ENCODE measurements at regions not wholly inside any gene's neighbourhood (a gene's known extent, or its start where the extent isn't known, plus 50 kb on each side); places are given as distances from the start of the nearest gene placed in this dataset.
"Not testable (repeated sequence)": the region's sequence is repeated elsewhere in the genome, so short reads cannot be mapped to it uniquely, and the experiment has no call there.

DNA sequence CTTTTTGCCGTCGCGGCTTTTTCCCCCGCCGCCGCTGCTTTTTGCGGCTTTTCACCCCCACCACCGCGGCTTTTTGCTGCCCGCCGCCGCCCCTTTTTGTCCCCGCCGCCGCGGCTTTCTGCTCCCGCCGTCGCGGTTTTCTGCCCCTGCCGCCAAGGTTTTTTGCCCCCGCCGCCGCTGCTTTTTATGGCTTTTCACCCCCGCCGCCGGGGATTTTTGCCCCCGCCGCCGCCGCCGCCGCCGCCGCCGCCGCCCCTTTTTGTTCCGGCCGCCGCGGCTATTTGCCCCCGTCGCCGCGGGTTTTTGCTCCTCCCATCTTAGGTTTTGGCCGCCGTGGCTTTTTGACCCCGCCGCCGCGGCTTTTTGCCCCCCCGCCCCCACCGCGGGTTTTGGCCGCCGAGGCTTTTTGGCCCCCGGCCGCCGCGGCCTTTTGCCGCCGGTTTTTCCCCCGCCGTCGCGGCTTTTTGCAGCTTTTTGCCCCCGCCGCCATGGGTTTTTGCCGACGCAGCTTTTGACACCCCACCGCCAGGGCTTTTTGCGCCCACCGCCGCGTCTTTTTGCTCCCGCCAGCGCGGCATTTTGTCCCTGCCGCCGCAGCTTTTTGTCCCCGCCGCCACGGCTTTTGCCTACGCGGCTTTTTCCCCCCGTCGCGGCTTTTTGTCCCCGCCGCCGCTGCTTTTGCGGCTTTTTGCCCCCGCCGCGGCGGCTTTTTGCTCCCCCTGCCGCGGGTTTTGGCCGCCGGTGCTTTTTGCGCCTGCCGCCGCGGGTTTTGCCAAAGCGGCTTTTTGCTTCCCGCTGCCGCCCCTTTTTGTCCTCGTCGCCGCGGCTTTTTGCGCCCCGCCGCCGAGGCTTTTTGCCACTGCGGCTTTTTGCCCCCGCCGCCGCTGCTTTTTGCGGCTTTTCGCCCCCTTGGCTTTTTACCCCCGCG, 519.4 kb upstream of the WSB1 start:
- H3K36me3 ChIP-seq (ENCODE audit: control insufficient read depth, insufficient read depth, low read length) = no peaks in the 10 kb centered on the region
- H3K4me3 Mint-ChIP-seq = no peak overlapping the region
- 95 to 96% methylated on average over 45 to 123 of the region's 123 CpGs for WGBS, 2 experiments (ENCODE audit: insufficient coverage in 1 of 2, insufficient read length in 1 of 2)
- H3K27me3 ChIP-seq (ENCODE audit: control insufficient read depth, insufficient read depth, low read length, poor library complexity, severe bottlenecking) = no peaks in the 10 kb centered on the region
- H3K27me3 Mint-ChIP-seq (ENCODE audit: insufficient read depth) = no peaks in the 10 kb centered on the region
- peaks cover 55% of the 10 kb centered on the region for H3K9me3 Mint-ChIP-seq
- H3K4me1 Mint-ChIP-seq = no peaks in the 10 kb centered on the region
- H3K9ac ChIP-seq (ENCODE audit: extremely low read depth, low read length, poor library complexity, severe bottlenecking) = no peak overlapping the region
- DNase-seq = no peak
- no peak for TF ChIP-seq CTCF (conservative IDR thresholded peaks at IDR 0.05)
- no peak overlapping the region for H3K27ac ChIP-seq (ENCODE audit: low read depth, low read length)
- H3K4me3 ChIP-seq (ENCODE audit: low read length) = no peak overlapping the region
- no peak overlapping the region for H3K27ac Mint-ChIP-seq
- no peaks in the 10 kb centered on the region for H3K36me3 Mint-ChIP-seq (ENCODE audit: low read depth)
- H3K9me3 ChIP-seq (ENCODE audit: control insufficient read depth, low read length) = peaks cover 17% of the 10 kb centered on the region
- no peaks in the 10 kb centered on the region for H3K4me1 ChIP-seq (ENCODE audit: control insufficient read depth, insufficient read depth, low read length)

- H3K4me3 Mint-ChIP-seq = no peak overlapping the region
- H3K36me3 ChIP-seq (ENCODE audit: control insufficient read depth, insufficient read depth, low read length) = no peaks in the 10 kb centered on the region
- H3K27me3 ChIP-seq (ENCODE audit: control insufficient read depth, insufficient read depth, low read length, poor library complexity, severe bottlenecking) = no peaks in the 10 kb centered on the region
- no peak overlapping the region for H3K9ac ChIP-seq (ENCODE audit: extremely low read depth, low read length, poor library complexity, severe bottlenecking)
- no peak overlapping the region for H3K27ac Mint-ChIP-seq
- 91 to 92% methylated on average over 35 to 83 of the region's 83 CpGs for WGBS, 2 experiments (ENCODE audit: insufficient coverage in 1 of 2, insufficient read length in 1 of 2)
- peaks cover 20% of the 10 kb centered on the region for H3K9me3 ChIP-seq (ENCODE audit: control insufficient read depth, low read length)
- H3K4me3 ChIP-seq (ENCODE audit: low read length) = no peak overlapping the region
- no peaks in the 10 kb centered on the region for H3K4me1 ChIP-seq (ENCODE audit: control insufficient read depth, insufficient read depth, low read length)
- DNase-seq = no peak
- no peak for TF ChIP-seq CTCF (conservative IDR thresholded peaks at IDR 0.05)
- H3K4me1 Mint-ChIP-seq = no peaks in the 10 kb centered on the region
- no peak overlapping the region for H3K27ac ChIP-seq (ENCODE audit: low read depth, low read length)
- H3K9me3 Mint-ChIP-seq = peaks cover 48% of the 10 kb centered on the region
- H3K27me3 Mint-ChIP-seq (ENCODE audit: insufficient read depth) = no peaks in the 10 kb centered on the region
- no peaks in the 10 kb centered on the region for H3K36me3 Mint-ChIP-seq (ENCODE audit: low read depth)
These were observed 518.6 kb upstream of the WSB1 start for GRCh38 chr17:26775219-26775822.

- not testable (repeated sequence) for H3K27me3 ChIP-seq (ENCODE audit: control insufficient read depth, insufficient read depth, low read length, poor library complexity, severe bottlenecking); H3K4me3 ChIP-seq (ENCODE audit: low read length); H3K4me3 Mint-ChIP-seq; H3K36me3 ChIP-seq (ENCODE audit: control insufficient read depth, insufficient read depth, low read length); H3K27ac ChIP-seq (ENCODE audit: low read depth, low read length); H3K4me1 ChIP-seq (ENCODE audit: control insufficient read depth, insufficient read depth, low read length); DNase-seq; H3K4me1 Mint-ChIP-seq; H3K27ac Mint-ChIP-seq; H3K36me3 Mint-ChIP-seq (ENCODE audit: low read depth); H3K27me3 Mint-ChIP-seq (ENCODE audit: insufficient read depth); H3K9ac ChIP-seq (ENCODE audit: extremely low read depth, low read length, poor library complexity, severe bottlenecking)
- WGBS, 2 experiments (ENCODE audit: insufficient coverage in 1 of 2, insufficient read length in 1 of 2) = 78 to 83% methylated on average over 2 to 4 of the region's 4 CpGs
- peaks cover 60% of the 10 kb centered on the region for H3K9me3 ChIP-seq (ENCODE audit: control insufficient read depth, low read length)
- peaks cover 28% of the 10 kb centered on the region for H3K9me3 Mint-ChIP-seq
These were observed 513.6 kb upstream of the WSB1 start for GRCh38 chr17:26780187-26780814.

All from endodermal cell (in vitro differentiated cells).